Liver (tissue), 8 donors: ENCODE measurements at regions not wholly inside any gene's neighbourhood (a gene's known extent, or its start where the extent isn't known, plus 50 kb on each side); places are given as distances from the start of the nearest gene placed in this dataset.

Source experiments
- DNase-seq: peaks from one replicate; pipeline ENCODE4 v3.0.0-alpha.2; 2017; ENCODE audit warnings: low spot score
- H3K27ac ChIP-seq, 2 donors: one replicate each; pipeline ENCODE4 v1.7.0; 2013; ENCODE audit warnings: inconsistent platforms in 2 of 2, low read length in 2 of 2, control low read depth in 1 of 2, low read depth in 1 of 2, mild to moderate bottlenecking in 1 of 2
- H3K27me3 ChIP-seq, 4 donors: one replicate each; pipeline versions ENCODE4 v1.6.1 to v1.7.0; 2013; ENCODE audit warnings: low read length in 3 of 4, inconsistent platforms in 1 of 4, mild to moderate bottlenecking in 1 of 4, moderate library complexity in 1 of 4; ENCODE audit not compliant: control insufficient read depth in 4 of 4, insufficient read depth in 4 of 4
- H3K36me3 ChIP-seq, 4 donors: one replicate each; pipeline versions ENCODE4 v1.6.1 to v1.7.0; 2013; ENCODE audit warnings: low read length in 3 of 4, mild to moderate bottlenecking in 3 of 4, low read depth in 1 of 4, moderate library complexity in 1 of 4; ENCODE audit not compliant: control insufficient read depth in 4 of 4, insufficient read depth in 3 of 4
- H3K4me1 ChIP-seq, 4 donors: one replicate each; pipeline versions ENCODE4 v1.6.1 to v1.7.0; 2013; ENCODE audit warnings: low read length in 3 of 4, mild to moderate bottlenecking in 3 of 4, moderate library complexity in 1 of 4; ENCODE audit not compliant: control insufficient read depth in 4 of 4, insufficient read depth in 4 of 4
- H3K4me3 ChIP-seq, 3 donors: one replicate each; pipeline versions ENCODE4 v1.6.1 to v1.7.0; 2013; ENCODE audit warnings: low read length in 3 of 3, control low read depth in 1 of 3, low read depth in 1 of 3, mild to moderate bottlenecking in 1 of 3
- H3K9ac ChIP-seq, 2 donors: one replicate each; pipeline ENCODE4 v1.7.0; 2013; ENCODE audit warnings: low read length in 2 of 2, mild to moderate bottlenecking in 2 of 2, moderate library complexity in 2 of 2, control low read depth in 1 of 2, low read depth in 1 of 2
- H3K9me3 ChIP-seq, 4 donors: one replicate each; pipeline versions ENCODE4 v1.6.1 to v1.7.0; 2013; ENCODE audit warnings: low read length in 3 of 4; ENCODE audit not compliant: control insufficient read depth in 4 of 4
- EGR1 ChIP-seq, 2 donors: IDR thresholded peaks; 2 replicates each; pipeline ENCODE4 v1.6.1; 2016 to 2018; ENCODE audit warnings: antibody characterized with exemption in 2 of 2, low read depth in 2 of 2
- FOXA1 ChIP-seq: IDR thresholded peaks from 2 replicates; pipeline ENCODE4 v1.6.1; 2016; ENCODE audit warnings: antibody characterized with exemption
- FOXA2 ChIP-seq: IDR thresholded peaks from 2 replicates; pipeline ENCODE4 v1.6.1; 2016; ENCODE audit warnings: antibody characterized with exemption
- GABPA ChIP-seq, 2 donors: IDR thresholded peaks in 1 of 2; conservative IDR thresholded peaks in 1 of 2; 2 replicates each; pipeline ENCODE4 v1.6.1; 2016; ENCODE audit warnings: antibody characterized with exemption in 2 of 2, mild to moderate bottlenecking in 1 of 2, moderate library complexity in 1 of 2
- HNF4A ChIP-seq, 2 donors: conservative IDR thresholded peaks; 2 replicates each; pipeline ENCODE4 v1.6.1; 2016; ENCODE audit warnings: antibody characterized with exemption in 2 of 2, mild to moderate bottlenecking in 2 of 2
- JUND ChIP-seq, 2 donors: IDR thresholded peaks; 2 replicates each; pipeline ENCODE4 v1.6.1; 2016; ENCODE audit warnings: antibody characterized with exemption in 2 of 2
- NR2F2 ChIP-seq: IDR thresholded peaks from 2 replicates; pipeline ENCODE4 v1.6.1; 2016; ENCODE audit warnings: antibody characterized with exemption
- RAD21 ChIP-seq, 2 donors: IDR thresholded peaks; 2 replicates each; pipeline ENCODE4 v1.6.1; 2016; ENCODE audit warnings: antibody characterized with exemption in 2 of 2, mild to moderate bottlenecking in 2 of 2
- TAF1 ChIP-seq: conservative IDR thresholded peaks from 2 replicates; pipeline ENCODE4 v1.6.1; 2016; ENCODE audit warnings: antibody characterized with exemption, mild to moderate bottlenecking
- WGBS: extraction: QIAGEN DNeasy Blood & Tissue Kit; methylation state at CpG from one replicate; pipeline ENCODE4 v1.1.7; 2013; 5-methylcytosine and 5-hydroxymethylcytosine counted together
- TF ChIP-seq, protein P1 (sequence below): IDR thresholded peaks from 2 replicates; pipeline ENCODE4 v1.6.1; 2016; ENCODE audit warnings: antibody characterized with exemption
- TF ChIP-seq, protein P2 (sequence below): IDR thresholded peaks from 2 replicates; pipeline ENCODE4 v1.6.1; 2016; ENCODE audit warnings: antibody characterized with exemption, mild to moderate bottlenecking
- TF ChIP-seq, protein P3 (sequence below): fragments of 150-350 bp; IDR thresholded peaks from 2 replicates; pipeline ENCODE4 v1.5.1; 2017; ENCODE audit warnings: improper control_type of control experiment, low read depth, low read length; ENCODE audit not compliant: missing input control
- TF ChIP-seq, protein P4 (sequence below): IDR thresholded peaks from 2 replicates; pipeline ENCODE4 v1.6.1; 2016; ENCODE audit warnings: antibody characterized with exemption
- donor health status: healthy.
- donor health status: healthy.
- donor health status: healthy.
- donor health status: healthy.
- donor health status: healthy.

DNA sequence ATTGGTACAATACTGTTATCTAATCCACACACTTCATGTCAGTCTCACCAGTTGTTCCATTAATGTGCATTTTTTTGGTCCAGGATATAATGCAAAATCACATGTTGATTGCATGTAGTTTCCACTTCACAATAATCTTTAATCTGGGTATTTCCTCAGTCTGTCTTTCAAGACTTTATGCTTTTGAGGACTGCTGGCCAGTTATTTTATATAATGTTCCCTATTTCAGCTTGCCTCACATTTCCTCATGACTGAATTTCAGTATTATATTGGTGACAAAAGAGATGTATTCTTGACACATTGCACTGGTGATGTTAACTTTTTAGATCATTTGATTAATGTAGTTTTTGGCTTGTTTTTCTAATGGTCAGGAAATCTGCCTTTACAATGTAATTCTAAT is 368.3 kb downstream of the IRS2 start:
- no peak for DNase-seq
- no peak overlapping the region for H3K4me3 ChIP-seq

DNA sequence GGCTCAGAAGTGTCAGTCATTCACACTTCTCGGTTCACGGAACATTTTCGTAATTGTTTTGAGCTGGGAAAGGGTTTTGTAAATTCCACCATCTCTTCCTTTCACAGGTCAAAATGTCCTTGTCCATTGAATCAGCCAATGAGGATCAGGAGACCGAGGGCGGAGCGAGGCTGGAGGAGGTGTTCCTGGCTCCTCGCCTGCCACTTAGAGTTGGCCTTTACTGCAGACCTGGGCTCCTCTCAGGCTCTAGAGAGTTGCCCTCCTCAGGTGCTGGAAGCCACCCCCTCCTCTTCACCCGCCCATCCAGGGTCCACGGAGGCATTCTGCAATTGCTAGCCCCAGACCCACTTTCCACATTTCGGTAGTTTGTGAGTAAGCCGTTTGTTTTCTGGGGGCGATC is 370.4 kb downstream of the IRS2 start:
- H3K9ac ChIP-seq = no peak overlapping the region
- no peak overlapping the region for H3K4me3 ChIP-seq
- H3K4me1 ChIP-seq = peaks cover 0 to 8% (median 6%) of the 10 kb centered on the region in 4 donors
- H3K27ac ChIP-seq = no peak overlapping the region
- H3K9me3 ChIP-seq = no peaks in the 10 kb centered on the region
- no peak for TF ChIP-seq FOXA2
- TF ChIP-seq, protein P1, sequence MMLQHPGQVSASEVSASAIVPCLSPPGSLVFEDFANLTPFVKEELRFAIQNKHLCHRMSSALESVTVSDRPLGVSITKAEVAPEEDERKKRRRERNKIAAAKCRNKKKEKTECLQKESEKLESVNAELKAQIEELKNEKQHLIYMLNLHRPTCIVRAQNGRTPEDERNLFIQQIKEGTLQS = no peak
- no peak for TF ChIP-seq EGR1 (IDR thresholded peaks at IDR 0.05; ENCODE audit: low read depth in 2 of 2)
- TF ChIP-seq RAD21 (IDR thresholded peaks at IDR 0.05) = no peak
- TF ChIP-seq NR2F2 = no peak
- no peaks in the 10 kb centered on the region for H3K27me3 ChIP-seq
- no peak for DNase-seq
- no peaks in the 10 kb centered on the region for H3K36me3 ChIP-seq
- 91% methylated on average over 12 of the region's 12 CpGs for WGBS

More for the DNA sequence above, 368.3 kb downstream of the IRS2 start:
- Histone ChIP-seq H3K9me3 (no peaks in the 10 kb centered on the region), H3K36me3 (no peaks in the 10 kb centered on the region), H3K27me3 (no peaks in the 10 kb centered on the region), H3K4me1 (no peaks in the 10 kb centered on the region), H3K27ac (no peak overlapping the region), H3K9ac (no peak overlapping the region)
- TF ChIP-seq EGR1 (IDR thresholded peaks at IDR 0.05; ENCODE audit: low read depth in 2 of 2) = no peak
- TF ChIP-seq NR2F2 = no peak
- TF ChIP-seq RAD21 (IDR thresholded peaks at IDR 0.05) = no peak
- TF ChIP-seq FOXA2 = no peak

DNA sequence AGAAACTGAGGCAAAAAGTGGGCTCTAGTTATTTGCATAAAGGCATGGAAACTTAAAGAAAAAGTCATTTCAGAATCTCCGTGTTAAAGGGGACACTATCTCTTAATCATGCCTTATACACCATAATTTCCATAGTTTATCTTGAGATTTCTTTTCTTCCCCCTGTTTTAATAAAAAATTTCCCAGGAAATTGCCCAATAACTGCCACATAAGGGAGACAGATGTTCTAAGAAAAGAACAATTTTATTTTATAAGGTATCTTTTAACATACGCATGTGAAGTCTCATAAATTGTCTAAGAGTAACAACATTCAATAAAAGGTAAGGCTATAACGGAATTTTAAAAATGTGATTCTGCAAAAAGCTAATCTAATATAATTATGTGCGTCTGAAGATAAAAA is 371.3 kb downstream of the IRS2 start:
- H3K27ac ChIP-seq = no peak overlapping the region
- no peaks in the 10 kb centered on the region for H3K27me3 ChIP-seq
- 93% methylated on average over 4 of the region's 4 CpGs for WGBS
- no peaks in the 10 kb centered on the region for H3K36me3 ChIP-seq
- TF ChIP-seq FOXA2 (no peak), FOXA1 (no peak), NR2F2 (no peak), JUND (IDR thresholded peaks at IDR 0.05) (no peak), HNF4A (conservative IDR thresholded peaks at IDR 0.05) (no peak), GABPA (IDR thresholded peaks at IDR 0.05 in 1 of 2, conservative IDR thresholded peaks at IDR 0.05 in 1 of 2) (no peak), TAF1 (no peak)
- TF ChIP-seq, protein P2, sequence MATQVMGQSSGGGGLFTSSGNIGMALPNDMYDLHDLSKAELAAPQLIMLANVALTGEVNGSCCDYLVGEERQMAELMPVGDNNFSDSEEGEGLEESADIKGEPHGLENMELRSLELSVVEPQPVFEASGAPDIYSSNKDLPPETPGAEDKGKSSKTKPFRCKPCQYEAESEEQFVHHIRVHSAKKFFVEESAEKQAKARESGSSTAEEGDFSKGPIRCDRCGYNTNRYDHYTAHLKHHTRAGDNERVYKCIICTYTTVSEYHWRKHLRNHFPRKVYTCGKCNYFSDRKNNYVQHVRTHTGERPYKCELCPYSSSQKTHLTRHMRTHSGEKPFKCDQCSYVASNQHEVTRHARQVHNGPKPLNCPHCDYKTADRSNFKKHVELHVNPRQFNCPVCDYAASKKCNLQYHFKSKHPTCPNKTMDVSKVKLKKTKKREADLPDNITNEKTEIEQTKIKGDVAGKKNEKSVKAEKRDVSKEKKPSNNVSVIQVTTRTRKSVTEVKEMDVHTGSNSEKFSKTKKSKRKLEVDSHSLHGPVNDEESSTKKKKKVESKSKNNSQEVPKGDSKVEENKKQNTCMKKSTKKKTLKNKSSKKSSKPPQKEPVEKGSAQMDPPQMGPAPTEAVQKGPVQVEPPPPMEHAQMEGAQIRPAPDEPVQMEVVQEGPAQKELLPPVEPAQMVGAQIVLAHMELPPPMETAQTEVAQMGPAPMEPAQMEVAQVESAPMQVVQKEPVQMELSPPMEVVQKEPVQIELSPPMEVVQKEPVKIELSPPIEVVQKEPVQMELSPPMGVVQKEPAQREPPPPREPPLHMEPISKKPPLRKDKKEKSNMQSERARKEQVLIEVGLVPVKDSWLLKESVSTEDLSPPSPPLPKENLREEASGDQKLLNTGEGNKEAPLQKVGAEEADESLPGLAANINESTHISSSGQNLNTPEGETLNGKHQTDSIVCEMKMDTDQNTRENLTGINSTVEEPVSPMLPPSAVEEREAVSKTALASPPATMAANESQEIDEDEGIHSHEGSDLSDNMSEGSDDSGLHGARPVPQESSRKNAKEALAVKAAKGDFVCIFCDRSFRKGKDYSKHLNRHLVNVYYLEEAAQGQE = no peak
- TF ChIP-seq, protein P3, sequence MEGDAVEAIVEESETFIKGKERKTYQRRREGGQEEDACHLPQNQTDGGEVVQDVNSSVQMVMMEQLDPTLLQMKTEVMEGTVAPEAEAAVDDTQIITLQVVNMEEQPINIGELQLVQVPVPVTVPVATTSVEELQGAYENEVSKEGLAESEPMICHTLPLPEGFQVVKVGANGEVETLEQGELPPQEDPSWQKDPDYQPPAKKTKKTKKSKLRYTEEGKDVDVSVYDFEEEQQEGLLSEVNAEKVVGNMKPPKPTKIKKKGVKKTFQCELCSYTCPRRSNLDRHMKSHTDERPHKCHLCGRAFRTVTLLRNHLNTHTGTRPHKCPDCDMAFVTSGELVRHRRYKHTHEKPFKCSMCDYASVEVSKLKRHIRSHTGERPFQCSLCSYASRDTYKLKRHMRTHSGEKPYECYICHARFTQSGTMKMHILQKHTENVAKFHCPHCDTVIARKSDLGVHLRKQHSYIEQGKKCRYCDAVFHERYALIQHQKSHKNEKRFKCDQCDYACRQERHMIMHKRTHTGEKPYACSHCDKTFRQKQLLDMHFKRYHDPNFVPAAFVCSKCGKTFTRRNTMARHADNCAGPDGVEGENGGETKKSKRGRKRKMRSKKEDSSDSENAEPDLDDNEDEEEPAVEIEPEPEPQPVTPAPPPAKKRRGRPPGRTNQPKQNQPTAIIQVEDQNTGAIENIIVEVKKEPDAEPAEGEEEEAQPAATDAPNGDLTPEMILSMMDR = no peak
- TF ChIP-seq, protein P4, sequence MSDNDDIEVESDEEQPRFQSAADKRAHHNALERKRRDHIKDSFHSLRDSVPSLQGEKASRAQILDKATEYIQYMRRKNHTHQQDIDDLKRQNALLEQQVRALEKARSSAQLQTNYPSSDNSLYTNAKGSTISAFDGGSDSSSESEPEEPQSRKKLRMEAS = no peak
- no peak for DNase-seq
- H3K9me3 ChIP-seq = no peaks in the 10 kb centered on the region
- H3K4me3 ChIP-seq = no peak overlapping the region
- no peak overlapping the region for H3K9ac ChIP-seq
- peaks cover 0 to 8% (median 6%) of the 10 kb centered on the region in 4 donors for H3K4me1 ChIP-seq
